ENCODE measurements at regions not wholly inside any gene's neighbourhood (a gene's known extent, or its start where the extent isn't known, plus 50 kb on each side); places are given as distances from the start of the nearest gene placed in this dataset.

DNA sequence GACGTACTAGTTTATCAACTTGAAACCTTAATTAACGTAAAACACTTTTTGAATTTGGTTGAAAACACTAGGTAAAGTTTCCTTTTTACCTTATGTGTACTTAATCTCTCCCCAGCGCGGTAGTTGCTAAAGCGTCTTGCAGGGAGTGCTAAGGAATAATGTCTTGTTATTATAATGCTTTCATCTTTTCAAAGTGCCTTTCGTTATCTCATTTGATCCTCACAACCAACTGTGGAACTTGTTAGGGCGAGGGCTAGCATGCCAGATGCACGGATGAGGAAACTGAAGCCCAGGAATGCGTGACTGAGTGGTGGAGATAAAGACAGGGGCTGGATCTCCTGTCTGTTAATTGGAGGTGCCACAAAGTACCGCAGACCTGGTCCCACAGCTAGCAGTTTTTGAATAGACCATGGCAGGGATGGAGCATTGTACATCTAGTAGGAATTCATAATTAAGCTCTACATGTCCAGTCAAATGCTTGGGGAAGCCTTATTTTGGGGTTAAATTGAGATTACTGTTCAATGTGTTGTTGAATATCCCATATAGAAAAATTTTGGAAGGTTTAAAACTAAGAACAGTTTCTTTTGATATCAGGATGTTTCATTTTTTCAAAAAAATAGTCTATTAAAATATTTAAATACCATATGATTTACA, 234.3 kb downstream of the SH2D4B start:
- Histone ChIP-seq H3K9me3 (no peaks in the 10 kb centered on the region), H3K36me3 (no peaks in the 10 kb centered on the region), H3K4me3 (no peak overlapping the region), H3K27me3 (peaks cover 3% of the 10 kb centered on the region), H3K27ac (no peak overlapping the region), H3K4me1 (no peaks in the 10 kb centered on the region)
- WGBS: 45% methylated on average over 10 of the region's 10 CpGs
- TF ChIP-seq, protein P1, sequence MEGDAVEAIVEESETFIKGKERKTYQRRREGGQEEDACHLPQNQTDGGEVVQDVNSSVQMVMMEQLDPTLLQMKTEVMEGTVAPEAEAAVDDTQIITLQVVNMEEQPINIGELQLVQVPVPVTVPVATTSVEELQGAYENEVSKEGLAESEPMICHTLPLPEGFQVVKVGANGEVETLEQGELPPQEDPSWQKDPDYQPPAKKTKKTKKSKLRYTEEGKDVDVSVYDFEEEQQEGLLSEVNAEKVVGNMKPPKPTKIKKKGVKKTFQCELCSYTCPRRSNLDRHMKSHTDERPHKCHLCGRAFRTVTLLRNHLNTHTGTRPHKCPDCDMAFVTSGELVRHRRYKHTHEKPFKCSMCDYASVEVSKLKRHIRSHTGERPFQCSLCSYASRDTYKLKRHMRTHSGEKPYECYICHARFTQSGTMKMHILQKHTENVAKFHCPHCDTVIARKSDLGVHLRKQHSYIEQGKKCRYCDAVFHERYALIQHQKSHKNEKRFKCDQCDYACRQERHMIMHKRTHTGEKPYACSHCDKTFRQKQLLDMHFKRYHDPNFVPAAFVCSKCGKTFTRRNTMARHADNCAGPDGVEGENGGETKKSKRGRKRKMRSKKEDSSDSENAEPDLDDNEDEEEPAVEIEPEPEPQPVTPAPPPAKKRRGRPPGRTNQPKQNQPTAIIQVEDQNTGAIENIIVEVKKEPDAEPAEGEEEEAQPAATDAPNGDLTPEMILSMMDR (IDR thresholded peaks at IDR 0.05): no peak
- no peak for TF ChIP-seq EP300 (IDR thresholded peaks at IDR 0.05)
- DNase-seq (ENCODE audit: low spot score in 2 of 2): no peak

DNA sequence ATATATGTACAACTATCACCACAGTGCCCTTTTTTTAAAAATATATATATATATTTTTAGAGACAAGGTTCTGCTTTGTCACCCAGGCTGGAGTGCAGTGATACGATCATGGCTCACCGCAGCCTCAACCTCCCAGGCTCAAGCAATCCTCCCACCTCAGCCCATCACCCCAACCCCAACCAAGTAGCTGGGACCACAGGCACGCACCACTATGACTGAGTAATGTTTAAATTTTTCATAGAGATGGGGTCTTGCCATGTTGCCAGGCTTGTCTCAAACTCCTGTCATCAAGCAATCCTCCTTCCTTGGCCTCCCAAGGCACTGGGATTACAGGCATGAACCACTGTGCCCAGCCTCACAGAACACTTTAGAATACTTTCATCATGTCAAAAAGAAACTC, 234.9 kb downstream of the SH2D4B start:
- no peak for DNase-seq (ENCODE audit: low spot score in 2 of 2)
- Histone ChIP-seq H3K9me3 (no peaks in the 10 kb centered on the region), H3K36me3 (no peaks in the 10 kb centered on the region), H3K27me3 (peaks cover 3% of the 10 kb centered on the region), H3K4me3 (no peak overlapping the region), H3K4me1 (no peaks in the 10 kb centered on the region), H3K27ac (no peak overlapping the region)
- TF ChIP-seq, protein P1 (IDR thresholded peaks at IDR 0.05): no peak
- TF ChIP-seq POLR2AphosphoS5 (IDR thresholded peaks at IDR 0.05) (no peak), EP300 (IDR thresholded peaks at IDR 0.05) (no peak), POLR2A (IDR thresholded peaks at IDR 0.05) (no peak)
- 93% methylated on average over 3 of the region's 3 CpGs for WGBS

DNA sequence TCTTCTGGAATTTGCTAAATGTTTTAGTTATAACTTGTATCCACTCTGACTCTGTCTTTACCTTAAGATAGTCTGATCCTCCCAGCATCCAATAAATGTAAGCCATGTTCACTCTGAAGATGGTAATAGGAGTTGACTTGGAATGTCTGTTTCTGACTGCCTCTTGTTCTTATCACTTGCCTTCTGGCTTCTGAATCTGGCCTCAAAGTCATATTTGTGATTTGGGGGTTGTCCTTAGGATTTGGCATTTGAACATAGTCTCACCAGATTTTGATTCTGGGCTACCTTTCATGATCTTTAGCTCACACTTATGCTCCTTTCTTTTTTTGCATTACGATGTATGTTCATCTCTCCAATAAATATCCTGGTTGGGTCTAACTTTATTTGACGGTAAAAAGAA, 247.0 kb downstream of the SH2D4B start:
- Histone ChIP-seq H3K4me3 (no peak overlapping the region), H3K36me3 (no peaks in the 10 kb centered on the region), H3K27me3 (no peaks in the 10 kb centered on the region), H3K27ac (no peak overlapping the region), H3K9me3 (no peaks in the 10 kb centered on the region), H3K4me1 (no peaks in the 10 kb centered on the region)
- DNase-seq (ENCODE audit: low spot score in 2 of 2): no peak
- 94% methylated on average over 2 of the region's 2 CpGs for WGBS
- TF ChIP-seq POLR2AphosphoS5 (IDR thresholded peaks at IDR 0.05) (no peak), EP300 (IDR thresholded peaks at IDR 0.05) (no peak), POLR2A (IDR thresholded peaks at IDR 0.05) (no peak)
- TF ChIP-seq, protein P1 (IDR thresholded peaks at IDR 0.05): no peak

DNA sequence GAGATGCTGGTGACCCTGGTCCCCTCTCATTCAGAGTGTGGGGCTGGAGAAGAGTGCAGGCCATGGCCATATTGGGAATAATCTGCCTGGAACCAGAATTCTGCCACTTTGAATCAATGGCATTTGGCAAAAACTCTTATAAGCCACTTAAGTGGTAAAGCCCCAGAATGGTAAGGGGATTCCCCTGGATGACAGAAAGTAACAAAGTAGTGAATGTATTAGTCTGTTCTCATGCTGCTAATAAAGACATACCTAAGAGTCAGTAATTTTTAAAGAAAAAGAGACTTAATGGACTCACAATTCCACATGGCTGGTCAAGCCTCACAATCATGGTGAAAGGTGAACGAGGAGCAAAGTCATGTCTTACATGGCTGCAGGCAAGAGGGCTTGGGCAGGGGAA, 248.6 kb downstream of the SH2D4B start:
- no peak overlapping the region for H3K27ac ChIP-seq
- no peak for DNase-seq (ENCODE audit: low spot score in 2 of 2)
- H3K36me3 ChIP-seq: no peaks in the 10 kb centered on the region
- TF ChIP-seq, protein P1 (IDR thresholded peaks at IDR 0.05): no peak
- TF ChIP-seq EP300 (IDR thresholded peaks at IDR 0.05) (no peak), POLR2A (IDR thresholded peaks at IDR 0.05) (no peak)
- WGBS: 96% methylated on average over 1 of the region's 1 CpG
- H3K4me3 ChIP-seq: no peak overlapping the region
- H3K9me3 ChIP-seq: no peaks in the 10 kb centered on the region
- no peaks in the 10 kb centered on the region for H3K4me1 ChIP-seq
- H3K27me3 ChIP-seq: no peaks in the 10 kb centered on the region

DNA sequence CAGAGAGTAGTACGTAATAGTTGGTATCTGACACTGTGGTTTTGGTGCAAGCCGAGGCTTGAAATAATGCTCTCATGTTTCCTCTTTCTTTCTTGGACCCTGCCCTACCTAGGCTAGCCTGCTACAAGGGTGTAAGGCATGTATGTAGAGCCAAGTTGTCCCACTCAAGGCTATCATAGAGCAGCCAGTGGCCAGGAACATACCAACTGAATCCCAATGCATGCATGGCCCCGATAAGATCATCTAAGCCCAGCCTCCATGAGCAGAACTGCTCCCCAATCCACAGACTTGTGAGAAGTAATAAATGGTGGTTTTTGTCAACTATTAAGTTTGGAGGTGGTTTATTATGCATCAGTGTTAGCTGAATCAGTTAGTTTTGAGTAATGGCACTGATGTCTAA, 250.2 kb downstream of the SH2D4B start:
- H3K4me3 ChIP-seq: no peak overlapping the region
- 88% methylated on average over 3 of the region's 3 CpGs for WGBS
- no peak overlapping the region for H3K27ac ChIP-seq
- no peaks in the 10 kb centered on the region for H3K36me3 ChIP-seq
- H3K9me3 ChIP-seq: no peaks in the 10 kb centered on the region
- no peak for TF ChIP-seq POLR2AphosphoS5 (IDR thresholded peaks at IDR 0.05)
- TF ChIP-seq, protein P1 (IDR thresholded peaks at IDR 0.05): no peak
- DNase-seq (ENCODE audit: low spot score in 2 of 2): no peak
- no peaks in the 10 kb centered on the region for H3K27me3 ChIP-seq
- no peaks in the 10 kb centered on the region for H3K4me1 ChIP-seq
